NCI-H748 (cell line): ENCODE measurements at regions not wholly inside any gene's neighbourhood (a gene's known extent, or its start where the extent isn't known, plus 50 kb on each side); places are given as distances from the start of the nearest gene placed in this dataset.

Source experiments
- DNase-seq: peaks from one replicate; lab custom pipeline; 2025; ENCODE audit not compliant: unreplicated experiment; lab: John Stamatoyannopoulos, UW

DNA sequence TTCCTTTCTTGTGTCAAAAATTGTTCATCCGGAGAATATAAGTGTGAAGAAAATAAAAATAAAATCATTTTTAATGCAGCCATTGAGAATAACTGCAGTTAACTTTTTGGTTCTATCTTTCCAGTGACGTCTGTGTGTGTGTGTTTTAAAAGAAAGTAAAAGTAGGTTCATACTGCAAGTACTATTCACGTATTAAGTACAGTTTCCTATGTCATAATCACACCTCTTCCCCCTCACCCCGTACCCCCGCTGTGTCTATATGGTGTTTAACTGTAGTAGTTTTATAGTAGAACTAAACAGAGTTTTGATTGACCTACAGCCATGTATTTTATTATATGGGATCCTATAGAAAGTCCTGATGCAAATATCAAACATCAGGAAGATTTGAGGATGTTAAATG lies 78.5 kb upstream of the CLCN4 start:
- no peak for DNase-seq

DNA sequence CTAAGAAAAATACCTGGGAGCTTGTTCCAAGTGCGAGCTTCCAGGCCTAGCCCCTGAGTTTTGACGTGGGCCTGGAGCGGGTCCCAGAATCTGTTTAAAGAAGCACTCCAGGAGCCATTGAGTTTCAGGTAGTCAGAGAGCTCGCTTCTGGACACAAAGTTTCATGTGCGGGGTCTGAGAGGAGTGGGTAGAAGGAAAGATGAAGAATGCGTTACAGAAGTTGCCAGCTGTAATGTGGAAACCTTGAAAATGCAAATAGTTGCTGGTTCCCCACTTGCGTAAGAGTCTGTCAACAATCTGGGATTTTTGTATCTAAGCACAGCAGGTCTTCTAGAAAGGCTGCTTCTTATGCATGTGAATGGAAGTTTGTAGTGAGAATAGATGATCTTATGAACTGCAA lies 77.5 kb upstream of the CLCN4 start:
- no peak for DNase-seq

DNA sequence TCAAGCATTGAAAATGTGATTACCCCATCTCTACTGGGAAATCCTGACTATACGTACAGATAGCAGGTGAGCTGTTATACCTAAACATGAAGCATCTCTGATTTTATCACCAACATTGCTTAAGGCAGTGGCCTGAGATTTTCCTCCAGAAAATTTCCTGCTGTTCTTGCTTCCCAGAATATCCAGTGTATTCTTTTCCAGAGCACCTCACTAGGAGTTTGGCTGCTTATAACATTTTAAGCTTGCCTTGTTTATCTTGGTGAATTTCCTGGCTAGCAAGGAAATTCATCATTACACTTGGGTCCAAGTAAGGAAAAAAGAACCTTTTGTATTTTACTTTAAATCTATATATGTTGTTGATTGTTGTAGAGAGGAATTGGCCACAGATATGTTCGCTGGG lies 73.0 kb upstream of the CLCN4 start:
- DNase-seq = no peak

DNA sequence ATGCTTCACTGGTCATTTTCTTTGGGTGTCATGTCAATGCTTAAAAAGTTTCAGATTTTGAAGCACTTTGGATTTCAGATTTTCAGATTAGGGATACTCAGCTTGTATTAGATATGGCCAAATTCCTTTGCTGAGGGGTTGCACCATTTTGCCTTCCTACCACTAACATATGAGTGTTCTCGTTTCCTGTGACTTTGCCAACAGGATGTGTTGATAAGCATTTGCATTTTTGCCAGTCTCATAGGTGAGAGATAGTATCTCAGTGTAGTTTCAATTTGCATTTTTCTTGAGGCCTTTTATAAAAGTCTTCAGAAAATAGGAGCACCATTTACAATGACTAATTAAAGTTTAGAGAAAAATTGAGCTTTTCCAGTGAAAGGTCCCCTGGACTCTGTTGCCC lies 71.6 kb upstream of the CLCN4 start:
- no peak for DNase-seq

DNA sequence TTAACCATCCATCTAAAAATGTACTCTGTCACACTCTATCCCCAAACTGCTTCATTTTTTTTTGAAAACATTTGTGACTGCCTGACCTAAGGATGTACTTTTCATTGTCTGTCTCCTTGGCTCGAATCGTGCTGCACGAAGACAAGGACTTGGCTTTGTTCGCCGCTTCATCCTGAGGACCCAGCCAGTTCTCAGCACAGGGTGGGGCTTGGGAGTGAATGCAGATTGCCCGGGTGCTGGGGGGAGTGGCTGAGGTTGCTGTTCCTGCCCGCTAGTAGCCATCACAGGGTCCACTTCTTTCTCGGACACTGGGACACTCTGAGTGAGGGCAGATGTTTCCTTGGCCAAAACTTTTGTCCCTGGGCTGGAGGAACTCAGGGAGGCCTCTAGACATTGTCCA lies 70.1 kb upstream of the CLCN4 start:
- no peak for DNase-seq

DNA sequence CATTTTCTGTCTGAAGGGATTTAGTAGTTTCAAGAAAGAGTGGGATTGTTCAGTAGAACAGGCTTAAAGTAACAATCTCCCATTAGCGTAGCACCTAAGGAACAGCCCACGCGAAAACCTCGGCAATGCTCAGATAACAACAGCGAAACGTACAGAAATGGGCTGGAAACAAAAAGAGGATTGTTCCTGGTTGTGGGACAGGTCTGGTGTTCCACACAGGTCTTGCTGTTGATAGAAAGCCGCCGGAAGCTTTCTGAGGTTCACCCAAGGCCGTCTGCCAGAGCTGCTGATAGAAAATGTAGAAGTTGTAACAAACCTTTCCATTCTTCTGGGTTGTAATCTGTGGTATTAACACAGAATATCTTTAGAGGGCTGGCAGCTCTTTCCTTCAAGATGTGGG lies 69.4 kb upstream of the CLCN4 start:
- no peak for DNase-seq

DNA sequence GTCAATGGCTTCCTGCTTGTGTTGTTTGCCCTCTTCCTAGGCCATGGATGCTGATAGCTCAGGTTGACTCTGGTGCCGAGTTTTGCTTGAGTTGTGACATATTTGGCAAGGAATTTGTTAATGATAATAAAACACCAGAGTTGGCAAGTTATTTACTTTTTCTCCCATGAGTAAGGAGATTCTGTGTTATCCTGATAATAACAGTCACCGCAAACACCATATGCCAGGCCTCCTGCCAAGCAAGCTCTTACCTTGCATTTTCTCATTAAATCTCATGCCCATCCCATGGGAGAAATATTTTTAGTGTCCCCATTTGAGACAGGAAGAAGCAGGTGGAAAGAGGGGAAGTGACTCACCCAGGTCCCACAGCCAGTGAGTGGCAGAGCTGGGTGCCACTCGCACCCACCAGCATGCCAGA lies 67.4 kb upstream of the CLCN4 start:
- DNase-seq = no peak

DNA sequence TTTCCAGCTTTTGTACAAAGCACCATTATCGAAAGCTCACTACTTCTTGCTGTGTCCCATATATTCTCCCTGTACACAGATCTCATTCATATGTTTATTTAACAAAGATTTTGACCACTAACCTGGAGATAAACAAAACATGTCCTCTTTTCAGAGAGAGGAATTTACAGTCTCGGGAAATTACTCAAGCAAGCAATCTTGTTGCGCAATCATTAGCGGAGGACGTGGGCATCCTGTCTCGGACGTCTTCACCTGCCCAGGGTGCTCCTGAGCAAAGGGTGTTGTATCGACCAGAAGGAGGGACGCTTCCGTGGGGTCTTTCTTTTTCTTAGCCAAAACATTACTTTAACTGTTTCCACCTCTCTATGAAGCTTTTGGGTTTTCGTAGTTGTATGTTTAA lies 66.5 kb upstream of the CLCN4 start:
- DNase-seq = no peak

DNA sequence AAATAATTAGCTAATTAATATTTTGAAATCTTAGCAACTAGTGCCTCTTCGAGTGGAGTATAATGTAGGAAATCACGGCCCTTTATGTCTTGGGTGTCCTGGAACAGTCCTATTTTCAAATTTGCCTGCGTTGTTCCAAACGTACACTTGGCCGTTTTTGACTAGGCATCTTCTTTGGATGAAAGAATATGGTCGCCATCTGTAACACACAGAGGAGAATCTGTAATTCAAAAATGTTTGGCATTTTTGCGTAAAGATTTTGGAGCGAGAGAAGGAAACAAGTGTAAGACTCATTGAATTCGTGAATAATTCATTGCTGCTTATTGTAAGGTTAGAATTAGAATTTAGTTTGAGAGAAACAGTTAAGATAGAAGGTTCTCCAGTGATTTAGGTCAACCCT lies 61.5 kb upstream of the CLCN4 start:
- no peak for DNase-seq

DNA sequence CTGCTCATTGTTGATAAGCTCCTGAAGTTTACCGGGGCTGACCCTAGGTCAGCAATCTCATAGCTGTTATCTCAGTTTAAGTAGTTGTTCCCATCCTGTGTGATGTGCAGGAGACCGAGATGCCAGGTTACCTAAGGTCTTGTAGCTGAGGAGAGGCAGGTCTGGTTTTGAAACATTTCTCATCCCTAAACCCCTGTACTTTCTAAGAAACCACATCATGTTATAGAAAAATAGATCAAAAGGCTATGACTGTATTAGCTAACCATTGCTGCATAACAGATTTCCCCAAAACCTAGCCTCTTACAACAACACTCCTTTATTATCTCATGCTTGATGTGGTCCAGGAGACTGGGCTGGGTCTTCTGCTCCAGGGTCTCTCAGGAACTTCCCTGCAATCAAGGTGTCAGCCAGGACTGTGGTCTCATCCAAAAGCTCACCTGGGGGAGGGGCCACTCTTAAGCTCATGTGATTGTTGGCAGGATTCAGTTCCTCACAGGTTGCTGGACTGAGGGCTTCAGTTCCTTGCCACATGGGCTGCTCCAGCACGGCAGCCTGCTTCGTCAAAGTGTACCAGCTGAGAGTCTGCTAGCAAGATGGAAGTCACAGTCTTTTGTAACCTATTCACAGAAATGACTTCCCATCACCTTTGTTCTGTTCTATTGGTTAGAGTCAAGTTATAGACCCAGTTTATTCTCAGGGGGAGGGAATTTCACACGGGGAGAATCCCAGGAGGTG lies 60.9 kb upstream of the CLCN4 start:
- DNase-seq = no peak

DNA sequence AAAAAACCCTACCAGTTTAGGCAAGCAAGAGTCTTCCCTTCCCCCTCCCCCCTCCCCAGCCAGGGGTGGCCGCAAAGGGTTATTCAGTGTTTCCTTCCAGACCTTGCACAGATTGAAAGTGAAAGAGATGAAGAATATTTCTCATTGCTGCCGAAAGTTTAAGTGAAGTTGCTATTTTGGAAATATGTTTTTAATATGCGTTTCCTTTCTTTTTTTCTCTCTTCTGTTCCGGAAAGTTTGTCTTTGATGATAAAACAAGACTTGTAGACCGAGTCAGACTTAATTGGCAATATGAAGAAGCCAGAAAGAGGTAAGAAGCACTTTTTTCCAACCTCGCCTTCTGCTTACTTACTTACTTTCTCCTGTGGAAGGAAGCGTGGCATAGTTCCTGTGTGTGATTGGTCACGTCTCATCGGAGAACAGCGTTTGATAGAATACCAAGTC lies 58.5 kb upstream of the CLCN4 start:
- no peak for DNase-seq

DNA sequence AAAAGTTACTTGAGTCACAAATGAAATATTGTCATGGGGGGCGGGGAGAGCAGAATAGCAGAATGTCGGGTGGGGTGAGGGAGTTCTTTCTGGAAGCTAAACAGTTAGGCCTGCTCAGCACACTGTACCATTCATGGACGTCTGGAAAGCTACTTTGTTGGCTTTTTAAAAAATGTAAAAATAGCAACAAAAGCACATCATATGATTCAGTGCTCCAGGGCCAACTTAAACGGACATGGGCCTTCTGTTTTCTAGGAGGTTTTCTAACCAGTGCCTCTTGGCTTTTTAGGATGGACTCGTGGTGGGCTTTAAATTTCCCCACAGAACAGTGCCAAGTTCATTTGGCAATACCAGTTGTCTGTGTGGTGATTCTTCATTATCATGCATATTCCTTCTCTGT lies 57.4 kb upstream of the CLCN4 start:
- DNase-seq = no peak

DNA sequence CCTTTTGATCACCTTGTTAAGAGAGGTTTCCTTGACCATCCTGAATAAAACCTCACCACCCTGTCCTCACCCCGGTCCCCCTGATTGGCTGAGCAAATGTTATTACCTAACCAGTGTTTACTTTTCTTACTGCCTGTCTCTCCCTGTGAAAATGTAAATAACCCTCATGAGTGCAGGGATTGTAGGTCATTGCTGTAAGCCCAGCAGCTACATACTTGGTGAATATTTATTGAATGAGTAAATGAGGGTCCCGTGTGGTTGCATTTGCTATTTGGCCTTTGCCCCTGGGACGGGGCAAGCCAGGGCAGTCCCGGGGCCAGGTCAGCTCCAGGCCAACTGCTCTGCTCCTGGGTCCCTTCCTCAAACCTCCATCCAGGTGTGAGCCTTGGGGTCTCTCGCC lies 55.5 kb upstream of the CLCN4 start:
- peak; percentile 1 for DNase-seq

DNA sequence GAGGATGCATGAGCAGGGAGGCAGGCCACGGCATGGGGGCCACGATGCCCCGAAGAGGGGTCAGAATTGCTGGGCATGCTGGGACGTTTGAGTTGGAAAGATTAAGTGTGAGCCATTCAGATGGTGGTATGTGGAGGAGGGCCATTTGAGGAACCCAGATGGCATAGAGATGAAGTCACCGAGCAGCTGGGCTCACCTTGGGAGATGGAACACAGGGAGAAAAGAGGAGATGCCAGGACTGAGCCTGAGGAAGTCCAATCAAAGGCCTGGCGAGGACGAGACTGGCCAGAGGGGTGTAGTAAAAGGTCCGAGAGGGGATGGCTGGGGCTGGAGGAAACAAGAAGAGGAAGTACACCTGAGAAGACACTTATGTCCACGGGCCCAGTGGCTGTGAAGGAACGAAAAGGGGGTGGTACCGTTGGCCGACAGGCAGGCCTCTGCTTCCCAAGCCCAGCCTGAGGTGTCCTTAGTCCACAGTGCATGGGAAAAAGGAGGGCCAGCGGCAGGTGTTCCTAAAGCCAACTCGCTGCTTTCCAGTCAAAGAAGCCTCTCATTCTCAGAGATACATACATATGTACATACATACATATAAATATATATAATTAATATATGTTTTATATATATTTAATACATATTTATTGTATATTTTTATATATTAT lies 54.6 kb upstream of the CLCN4 start:
- DNase-seq = no peak

DNA sequence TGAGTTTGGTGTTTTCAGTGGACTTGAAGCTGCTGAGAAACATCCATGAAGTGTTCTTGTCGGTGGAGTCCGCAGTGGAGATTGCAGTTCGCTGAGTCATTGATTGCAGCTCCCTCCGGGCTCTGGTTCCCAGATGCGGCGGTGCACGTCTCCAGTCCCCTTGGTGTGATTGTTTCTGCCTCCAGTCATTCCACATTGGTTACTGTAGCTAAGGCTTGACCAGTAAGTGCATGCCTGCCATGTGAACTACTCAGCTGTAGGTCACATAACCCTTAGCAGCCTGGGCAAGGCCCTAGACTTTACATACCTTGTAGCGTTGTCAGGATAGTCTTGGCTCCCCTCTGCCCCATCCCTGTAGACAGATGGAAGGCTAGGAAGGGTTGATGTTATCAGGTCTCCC lies 53.8 kb upstream of the CLCN4 start:
- DNase-seq = no peak

DNA sequence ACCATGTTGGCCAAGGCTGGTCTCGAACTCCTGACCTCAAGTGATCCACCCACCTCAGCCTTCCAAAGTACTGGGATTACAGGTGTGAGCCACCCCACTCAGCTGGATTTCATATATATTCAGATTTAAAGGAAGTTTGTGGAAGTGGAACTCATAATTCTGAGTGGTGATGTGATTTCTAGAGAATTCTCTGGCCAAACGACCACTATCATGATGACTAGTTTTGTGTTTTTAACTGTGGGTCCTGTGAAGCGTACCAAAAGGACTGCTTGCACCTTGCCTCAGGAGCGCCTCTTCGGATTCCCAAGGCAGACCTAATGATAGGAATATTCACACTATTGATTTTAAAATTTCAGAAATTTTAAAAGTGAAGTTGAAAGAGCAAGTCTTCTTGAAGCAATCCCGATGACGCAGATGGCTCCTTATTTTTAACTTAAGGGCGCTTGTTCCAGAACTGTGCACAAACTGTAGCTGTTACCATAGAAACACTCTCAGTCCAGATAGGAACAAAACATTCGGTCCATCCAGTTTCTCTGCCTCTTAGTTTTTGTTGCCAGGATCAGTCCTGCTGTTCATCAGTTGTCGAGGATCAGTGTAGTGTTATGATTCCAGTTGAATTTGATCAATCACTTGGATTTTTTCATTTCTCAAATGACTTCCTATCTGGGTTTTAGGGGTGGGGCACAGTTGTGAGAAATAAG lies 51.7 kb upstream of the CLCN4 start:
- DNase-seq = no peak

DNA sequence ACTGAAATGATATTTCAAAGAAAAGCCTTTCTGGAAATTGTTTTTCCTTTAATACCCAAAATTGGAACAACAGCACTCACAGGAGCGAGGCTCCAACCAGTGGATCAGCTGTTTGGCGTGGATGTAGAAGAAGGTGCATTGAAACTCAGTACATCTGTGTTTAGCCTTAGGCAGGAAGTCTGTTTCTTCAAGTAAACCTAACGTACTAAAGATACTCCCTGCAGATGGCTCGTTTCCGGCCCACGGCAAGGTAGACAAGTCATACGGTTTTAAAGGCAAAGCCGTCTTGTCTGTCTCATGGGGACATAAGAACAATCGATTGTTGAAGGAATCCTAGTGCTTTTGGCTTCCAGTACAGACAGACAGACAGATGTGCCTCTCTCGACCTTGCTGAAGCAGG lies 50.0 kb upstream of the CLCN4 start:
- DNase-seq = no peak
